ENCODE measurements at regions not wholly inside any gene's neighbourhood (a gene's known extent, or its start where the extent isn't known, plus 50 kb on each side); places are given as distances from the start of the nearest gene placed in this dataset.

GRCh38 chr11:130526846-130527245, 78.4 kb downstream of the ADAMTS15 start:
- no peak for DNase-seq (ENCODE audit: low read depth)

- DNase-seq (ENCODE audit: low read depth) = peak; percentile 76
Measured at GRCh38 chr11:130527636-130528297, 79.3 kb downstream of the ADAMTS15 start.

DNA sequence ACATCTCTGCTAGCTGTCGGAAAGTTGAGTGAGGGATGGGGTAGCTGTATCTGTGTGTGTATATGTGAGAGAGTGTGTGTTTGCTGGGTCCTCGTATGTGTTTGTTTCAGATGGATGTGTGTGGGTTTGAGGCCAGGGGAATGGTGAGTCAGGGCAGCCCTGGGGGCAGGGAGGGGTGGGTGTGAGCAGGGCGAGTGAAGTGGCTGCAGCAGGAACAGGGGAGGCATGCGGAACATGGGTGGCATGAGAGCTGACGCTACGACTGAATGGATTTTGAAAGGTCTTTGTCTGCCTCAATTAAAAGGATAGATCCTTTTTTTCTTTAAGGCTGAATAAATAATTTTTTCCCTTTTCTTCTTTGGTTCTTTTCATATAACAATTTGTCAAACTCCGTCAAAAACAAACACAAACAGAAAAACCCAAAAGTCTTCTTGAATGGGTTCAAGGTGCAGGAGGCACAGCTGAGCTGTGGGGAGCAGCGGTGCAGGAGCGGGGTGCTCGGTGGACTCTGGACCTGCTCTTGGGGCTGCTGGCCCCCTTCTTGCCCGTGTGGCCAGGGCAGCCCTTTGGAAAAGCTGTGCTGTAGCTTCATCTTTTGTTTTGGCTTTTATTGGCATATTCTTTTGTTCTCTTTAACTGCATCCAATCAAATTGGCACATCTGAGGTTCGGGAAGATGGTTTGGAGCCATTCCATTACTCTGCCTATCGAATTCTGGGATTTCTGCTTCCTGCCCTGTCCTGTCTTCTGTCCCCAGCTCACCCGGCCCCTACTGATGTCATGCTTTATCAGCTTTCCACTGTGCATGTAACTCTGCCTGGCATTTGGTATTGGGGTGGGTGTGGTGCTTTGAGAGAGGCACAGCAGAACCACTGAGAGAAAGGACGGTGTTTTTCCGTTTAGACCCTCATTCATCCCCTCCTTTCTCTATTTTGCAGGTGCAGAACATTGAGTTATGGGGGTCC, 80.1 kb downstream of the ADAMTS15 start:
- DNase-seq (ENCODE audit: low read depth) = peak; percentile 62

DNA sequence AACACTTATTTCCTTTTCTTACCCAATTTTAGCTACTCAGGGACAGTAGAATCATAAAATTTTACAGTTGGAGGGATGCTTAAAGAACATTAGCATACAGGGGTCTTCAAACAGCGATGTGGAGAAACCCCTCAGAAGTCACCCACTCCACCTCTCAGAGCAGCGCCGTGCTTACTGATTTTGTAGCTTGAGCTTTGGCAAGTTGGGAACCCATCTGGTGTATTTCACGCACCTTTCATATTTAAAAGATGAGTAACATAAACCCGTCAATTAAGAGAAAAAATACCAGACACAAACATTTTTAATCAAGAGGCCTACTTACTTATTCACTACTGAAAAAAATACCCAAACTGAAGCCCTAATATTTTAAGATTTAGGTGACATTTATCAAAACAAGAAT, 80.9 kb downstream of the ADAMTS15 start:
- DNase-seq (ENCODE audit: low read depth) = no peak

GRCh38 chr11:130531061-130531460, 82.6 kb downstream of the ADAMTS15 start:
- DNase-seq (ENCODE audit: low read depth) = peak; percentile 62

- no peak for DNase-seq (ENCODE audit: low read depth)
Measured at GRCh38 chr11:130533113-130533798, 84.8 kb downstream of the ADAMTS15 start.

DNA sequence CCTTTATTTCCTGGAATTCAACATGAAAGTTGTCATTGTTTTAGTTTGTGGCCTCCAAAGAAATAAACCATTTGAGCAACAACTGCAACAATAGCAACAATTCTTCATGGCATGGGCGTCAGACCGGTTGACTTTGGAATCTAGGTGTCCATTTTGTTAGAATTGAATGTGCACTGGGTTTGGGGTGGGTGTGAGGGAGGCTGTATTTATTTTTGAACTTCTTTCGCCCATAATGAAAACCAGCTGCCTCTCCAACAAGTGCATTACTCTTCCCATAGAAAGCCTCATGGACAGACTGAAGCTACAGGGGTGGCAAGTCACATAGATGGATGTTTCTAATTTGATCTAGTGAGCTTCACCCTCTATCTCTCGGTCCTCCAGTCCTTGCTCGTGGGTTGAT, 85.4 kb downstream of the ADAMTS15 start:
- DNase-seq (ENCODE audit: low read depth) = no peak

- DNase-seq (ENCODE audit: low read depth) = no peak
Measured at GRCh38 chr11:130534551-130534950, 86.1 kb downstream of the ADAMTS15 start.

DNA sequence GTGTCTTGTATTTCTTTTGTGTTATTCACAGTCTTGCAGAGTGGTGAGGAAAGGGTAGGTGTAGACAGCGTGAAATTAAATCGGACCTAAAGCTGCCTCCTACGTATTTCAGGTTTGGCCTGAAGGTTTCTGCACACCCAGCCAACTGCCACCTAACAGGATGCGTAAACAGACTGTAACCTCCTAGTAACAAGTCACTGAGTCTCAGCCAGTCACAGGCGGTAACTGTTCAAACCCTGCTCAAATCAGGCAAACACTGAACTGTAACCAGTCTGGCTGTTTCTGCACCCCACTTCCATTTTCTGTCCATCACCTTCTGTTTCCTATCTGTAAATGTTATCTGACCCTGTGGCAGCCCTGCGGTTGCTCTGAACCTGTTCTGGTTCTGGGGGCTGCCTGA, 87.1 kb downstream of the ADAMTS15 start:
- no peak for DNase-seq (ENCODE audit: low read depth)

GRCh38 chr11:130536106-130537040, 87.9 kb downstream of the ADAMTS15 start:
- no peak for DNase-seq (ENCODE audit: low read depth)

DNA sequence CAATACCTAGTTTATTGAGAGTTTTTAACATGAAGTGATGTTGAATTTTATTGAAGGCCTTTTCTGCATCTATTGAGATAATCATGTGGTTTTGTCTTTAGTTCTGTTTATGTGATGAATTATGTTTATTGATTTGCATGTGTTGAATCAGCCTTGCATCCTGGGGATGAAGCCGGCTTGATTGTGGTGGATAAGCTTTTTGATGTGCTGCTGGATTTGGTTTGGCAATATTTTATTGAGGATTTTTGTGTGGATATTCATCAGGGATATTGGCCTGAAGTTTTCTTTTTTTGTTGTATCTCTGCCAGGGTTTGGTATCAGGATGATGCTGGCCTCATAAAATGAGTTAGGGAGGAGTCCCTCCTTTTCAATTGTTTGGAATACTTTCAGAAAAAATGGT, 91.2 kb downstream of the ADAMTS15 start:
- peak; percentile 29 for DNase-seq (ENCODE audit: low read depth)

DNA sequence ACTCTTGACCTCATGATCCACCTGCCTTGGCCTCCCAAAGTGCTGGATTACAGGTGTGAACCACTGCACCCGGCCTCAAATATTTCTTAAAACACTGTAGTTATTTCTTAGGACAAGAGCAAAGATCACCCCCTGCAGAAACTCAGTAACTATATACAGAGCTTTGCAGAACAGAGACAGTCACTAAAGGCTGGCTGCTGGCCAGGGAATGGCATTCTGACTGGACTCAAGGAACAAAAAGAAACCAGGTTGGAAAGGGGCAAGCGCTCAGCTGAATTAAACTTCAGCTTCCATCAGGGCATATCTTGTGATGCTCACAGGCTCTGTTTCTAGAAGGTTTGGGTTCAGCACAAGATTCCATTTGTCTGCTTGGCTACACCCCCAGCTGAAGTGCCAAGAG, 95.8 kb downstream of the ADAMTS15 start:
- no peak for DNase-seq (ENCODE audit: low read depth)

- DNase-seq (ENCODE audit: low read depth) = no peak
Measured at GRCh38 chr11:130545449-130546072, 97.1 kb downstream of the ADAMTS15 start.

- DNase-seq (ENCODE audit: low read depth) = no peak
Measured at GRCh38 chr11:130546438-130546837, 98.0 kb downstream of the ADAMTS15 start.

DNA sequence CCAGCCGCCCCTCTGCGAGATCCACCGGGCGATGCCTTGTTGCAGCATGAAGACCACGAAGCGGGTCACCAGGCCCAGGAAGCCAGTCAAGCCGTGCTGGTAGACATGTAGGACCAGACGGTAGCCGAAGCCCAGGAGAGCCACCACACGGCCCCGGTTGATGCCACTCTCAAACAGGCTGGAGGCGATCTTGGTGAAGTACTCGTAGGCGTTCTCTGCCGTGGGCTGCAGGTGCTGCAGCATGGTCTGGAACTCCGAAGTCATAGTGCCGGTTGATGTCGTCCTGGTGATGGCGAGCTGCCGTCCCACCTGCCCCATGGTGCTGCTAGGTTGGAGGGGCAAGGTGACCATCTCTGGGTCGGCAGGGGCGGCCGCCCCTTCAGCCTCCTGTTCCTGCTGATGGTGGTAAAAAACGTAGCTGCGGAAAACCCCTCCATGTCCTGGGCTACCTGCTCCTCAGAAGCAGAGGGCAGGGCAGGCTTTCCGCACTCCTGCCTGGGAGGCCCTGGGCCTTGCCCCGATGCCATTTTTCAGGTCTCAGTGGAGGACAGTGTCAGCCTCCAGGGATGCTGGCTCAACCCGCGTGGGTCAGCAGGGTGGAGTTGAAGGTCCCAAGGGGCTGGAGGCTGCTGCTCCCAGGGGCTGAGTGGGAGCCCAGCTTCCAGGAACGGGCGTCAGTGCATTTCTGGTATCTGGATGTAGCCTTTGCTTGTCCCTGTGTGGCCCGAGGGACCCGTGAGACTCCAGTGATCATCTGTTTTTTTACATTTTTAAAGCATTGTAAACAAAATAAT, 98.7 kb downstream of the ADAMTS15 start:
- DNase-seq (ENCODE audit: low read depth) = no peak

DNA sequence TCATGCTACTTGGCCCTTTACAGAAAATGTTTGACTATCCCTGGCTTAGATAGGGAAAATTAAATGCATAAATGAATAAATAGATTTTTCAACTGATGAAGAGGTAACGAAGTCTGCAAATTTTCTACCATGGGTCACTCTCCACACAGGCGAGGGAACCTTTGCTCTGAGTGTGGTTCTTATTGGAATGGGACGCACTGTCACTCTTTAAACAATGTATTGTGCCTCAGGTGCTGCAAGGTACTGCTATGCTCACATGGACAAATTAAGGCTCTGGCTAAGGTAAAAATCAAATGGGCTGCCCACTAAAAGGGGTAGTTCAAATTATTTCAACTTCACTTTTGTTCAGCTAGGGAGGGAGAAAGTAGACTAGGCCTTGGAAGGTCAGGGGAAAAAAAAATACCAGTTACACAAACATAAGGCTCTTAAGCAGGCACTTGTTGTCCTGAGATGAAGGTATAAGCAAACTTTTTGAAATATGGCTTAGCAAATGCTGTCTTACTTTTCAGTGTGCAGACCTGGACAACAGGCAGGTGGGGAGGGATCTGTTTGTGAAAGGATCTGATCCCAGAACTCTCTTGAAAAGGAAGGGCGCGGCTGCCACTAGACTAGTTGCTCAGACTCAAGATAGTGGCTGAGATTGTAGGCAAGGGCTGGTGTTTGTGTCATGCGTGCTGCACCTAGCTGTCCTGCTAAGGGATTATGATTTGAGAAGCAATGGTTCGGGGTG, 99.5 kb downstream of the ADAMTS15 start:
- no peak for DNase-seq (ENCODE audit: low read depth)

DNA sequence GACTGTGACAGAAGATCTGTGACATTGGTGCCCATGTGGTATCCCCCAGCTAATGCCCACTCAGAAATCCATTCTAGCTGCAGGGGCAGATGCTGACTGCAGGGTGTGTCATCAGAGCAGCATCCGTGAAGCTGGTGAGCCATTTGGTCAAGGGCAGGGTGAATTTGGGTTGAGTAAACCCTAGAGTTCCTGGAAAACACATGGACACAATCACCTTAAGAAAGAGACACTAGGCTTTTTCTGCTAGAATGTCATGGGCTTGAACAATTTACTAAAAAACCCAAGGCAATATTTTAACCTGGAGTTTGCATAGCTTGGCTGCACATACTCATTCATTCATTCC, 100.0 kb downstream of the ADAMTS15 start:
- DNase-seq (ENCODE audit: low read depth) = peak; percentile 43

GRCh38 chr11:130549393-130549999, 101.1 kb downstream of the ADAMTS15 start:
- no peak for DNase-seq (ENCODE audit: low read depth)

DNA sequence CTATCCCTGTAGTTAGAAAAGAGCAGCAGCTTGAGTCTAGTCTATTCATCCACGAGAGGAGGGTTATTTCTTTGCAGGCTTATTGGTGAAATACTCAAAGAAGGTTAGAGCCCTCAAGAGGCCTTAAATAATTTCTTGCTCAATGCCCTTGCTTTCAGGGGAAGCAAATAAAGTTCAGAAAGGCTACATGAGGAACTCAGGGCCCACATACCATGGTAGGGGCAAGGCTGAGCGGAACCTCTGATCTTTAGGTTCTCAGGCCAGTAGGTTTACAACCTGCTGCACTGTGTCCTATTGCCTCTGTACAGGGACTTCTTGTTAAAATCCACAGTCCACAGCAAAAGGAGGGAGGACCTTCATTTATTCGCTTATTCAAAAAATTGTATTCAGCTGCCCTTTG, 101.7 kb downstream of the ADAMTS15 start:
- no peak for DNase-seq (ENCODE audit: low read depth)

Data from M059J (cell line).